Tibial nerve (tissue), 4 donors: ENCODE measurements at regions not wholly inside any gene's neighbourhood (a gene's known extent, or its start where the extent isn't known, plus 50 kb on each side); places are given as distances from the start of the nearest gene placed in this dataset.

Experiments used
- EP300 ChIP-seq, 2 donors: sonication (generic); formaldehyde crosslinking; IDR thresholded peaks; one replicate each; pipeline ENCODE4 v1.6.1; 2017; ENCODE audit warnings: antibody characterized with exemption in 2 of 2, mild to moderate bottlenecking in 1 of 2
- TF ChIP-seq, protein P1 (sequence below), 5 experiments: fragments of 200-600 bp in 3 of 5; fragments of 450-650 bp in 2 of 5; sonication (generic) in 3 of 5; IDR thresholded peaks; one replicate each; pipeline ENCODE4 v1.5.1; 2016 to 2019; ENCODE audit warnings: antibody characterized with exemption in 5 of 5, mild to moderate bottlenecking in 3 of 5, moderate library complexity in 2 of 5

DNA sequence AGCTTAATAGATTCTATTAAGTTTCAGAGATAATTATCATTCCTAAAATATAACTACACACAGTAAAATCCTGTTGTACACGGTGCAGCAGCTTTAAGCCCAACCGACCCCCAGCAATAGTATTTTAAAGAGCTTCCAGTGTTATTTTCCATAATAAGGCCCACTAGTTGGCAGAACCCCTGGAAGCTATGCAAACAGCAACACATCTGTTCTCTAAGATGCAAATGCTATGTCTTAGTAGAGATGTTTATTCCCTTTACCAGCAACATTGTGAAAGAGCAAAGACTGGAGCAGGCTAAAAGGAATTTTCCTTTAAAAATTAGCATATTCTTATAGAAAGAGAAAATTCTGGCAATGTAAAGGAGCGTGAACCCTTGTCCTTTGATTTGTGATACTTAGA is 819.7 kb upstream of the ALCAM start:
- TF ChIP-seq, protein P1, sequence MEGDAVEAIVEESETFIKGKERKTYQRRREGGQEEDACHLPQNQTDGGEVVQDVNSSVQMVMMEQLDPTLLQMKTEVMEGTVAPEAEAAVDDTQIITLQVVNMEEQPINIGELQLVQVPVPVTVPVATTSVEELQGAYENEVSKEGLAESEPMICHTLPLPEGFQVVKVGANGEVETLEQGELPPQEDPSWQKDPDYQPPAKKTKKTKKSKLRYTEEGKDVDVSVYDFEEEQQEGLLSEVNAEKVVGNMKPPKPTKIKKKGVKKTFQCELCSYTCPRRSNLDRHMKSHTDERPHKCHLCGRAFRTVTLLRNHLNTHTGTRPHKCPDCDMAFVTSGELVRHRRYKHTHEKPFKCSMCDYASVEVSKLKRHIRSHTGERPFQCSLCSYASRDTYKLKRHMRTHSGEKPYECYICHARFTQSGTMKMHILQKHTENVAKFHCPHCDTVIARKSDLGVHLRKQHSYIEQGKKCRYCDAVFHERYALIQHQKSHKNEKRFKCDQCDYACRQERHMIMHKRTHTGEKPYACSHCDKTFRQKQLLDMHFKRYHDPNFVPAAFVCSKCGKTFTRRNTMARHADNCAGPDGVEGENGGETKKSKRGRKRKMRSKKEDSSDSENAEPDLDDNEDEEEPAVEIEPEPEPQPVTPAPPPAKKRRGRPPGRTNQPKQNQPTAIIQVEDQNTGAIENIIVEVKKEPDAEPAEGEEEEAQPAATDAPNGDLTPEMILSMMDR (IDR thresholded peaks at IDR 0.05) = no peak
- TF ChIP-seq EP300 (IDR thresholded peaks at IDR 0.05) = no peak
